Pancreas (tissue), 10 donors: ENCODE measurements at regions not wholly inside any gene's neighbourhood (a gene's known extent, or its start where the extent isn't known, plus 50 kb on each side); places are given as distances from the start of the nearest gene placed in this dataset.

Experiments
- ATAC-seq, 4 donors: fragments of 200-7000 bp; cut with Tn5 transposase; one replicate each; pipeline versions ENCODE4 v1.8.0 to v1.9.1; 2020; ENCODE audit warnings: mild to moderate bottlenecking in 4 of 4, moderate library complexity in 4 of 4
- DNase-seq, 6 donors: peaks; one replicate each; pipeline ENCODE4 v3.0.0-alpha.2; 2020
- FAIRE-seq: peaks from 2 replicates; lab custom pipeline; 2012; peaks lifted over from hg19 to GRCh38; lab: Jason Lieb, UNC
- H3K27ac ChIP-seq, 4 donors: fragments of 200-600 bp; sonication (generic); 1 replicate in 3 of 4; 2 replicates in 1 of 4; pipeline versions ENCODE4 v1.5.0 to v1.8.0; 2020
- H3K27me3 ChIP-seq, 4 donors: fragments of 200-600 bp; one replicate each; pipeline ENCODE4 v1.8.0; 2021
- H3K36me3 ChIP-seq, 3 donors: fragments of 200-600 bp; sonication (generic) in 1 of 3; one replicate each; pipeline versions ENCODE4 v1.5.0 to v1.8.0; 2020 to 2021
- H3K4me1 ChIP-seq, 3 donors: fragments of 200-600 bp; one replicate each; pipeline ENCODE4 v1.8.0; 2021
- H3K4me3 ChIP-seq, 4 donors: fragments of 200-600 bp; sonication (generic) in 2 of 4; one replicate each; pipeline versions ENCODE4 v1.5.0 to v1.8.0; 2020 to 2021
- H3K9me3 ChIP-seq, 4 donors: fragments of 200-600 bp; one replicate each; pipeline ENCODE4 v1.8.0; 2021
- WGBS, 2 donors: extraction: QIAGEN DNeasy Blood & Tissue Kit; methylation state at CpG; one replicate each; pipeline ENCODE4 v1.1.7; 2013; 5-methylcytosine and 5-hydroxymethylcytosine counted together
- intact Hi-C, 3 donors: fragments of 100-400 bp; cut with DNase I; formaldehyde crosslinking; loops; one replicate each; pipeline versions ENCODE4 v1.11.1 to v1.14.2; 2022
- TF ChIP-seq, protein P1 (sequence below), 4 donors: fragments of 200-600 bp; sonication (generic) in 3 of 4; IDR thresholded peaks; one replicate each; pipeline versions ENCODE4 v1.5.0 to v1.8.0; 2021; ENCODE audit warnings: antibody characterized with exemption in 4 of 4
- donor health status: healthy with polysubstance abuse.
- donor health status: DM: no; HTN: no; CAD: no; lungs with moderate emphysema.
- donor health status: DM: no; HTN: no; CAD: no.
- donor health status: control.
- donor health status: control.
- donor health status: Bipolar disorder and iron deficiency.
- donor health status: DM: yes; HTN: yes; CAD: no.
- donor health status: DM: no; HTN: no; CAD: no.
- donor health status: DM: no; HTN: no; CAD: no.
- donor health status: DM: yes; HTN: yes; CAD: no.

DNA sequence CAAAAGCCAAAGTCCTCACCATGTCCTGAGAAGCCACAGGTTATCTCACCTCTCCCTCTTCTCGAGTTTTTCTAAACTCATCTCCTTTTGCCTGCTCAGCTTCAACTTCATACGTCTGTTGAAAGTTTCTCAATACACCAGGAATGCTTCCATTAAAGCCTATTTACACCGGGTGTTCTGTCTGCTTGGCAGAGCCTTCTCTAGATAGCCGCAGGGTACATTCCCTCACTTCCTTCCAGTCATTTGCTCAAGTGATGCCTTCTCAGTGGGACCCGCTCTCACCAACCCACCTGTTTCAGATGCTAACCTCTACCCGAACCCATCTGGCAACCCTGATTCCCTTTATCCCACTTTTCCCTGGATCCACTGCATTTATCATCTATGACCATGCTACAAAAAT, 257.0 kb upstream of the ADGRL2 start:
- Histone ChIP-seq H3K36me3 (no peaks in the 10 kb centered on the region), H3K4me1 (no peaks in the 10 kb centered on the region), H3K27me3 (no peaks in the 10 kb centered on the region), H3K4me3 (no peak overlapping the region), H3K9me3 (no peaks in the 10 kb centered on the region), H3K27ac (no peak overlapping the region)
- WGBS, 2 donors = 80 to 91% methylated on average over 6 of the region's 6 CpGs
- DNase-seq (no peak), ATAC-seq (no peak), FAIRE-seq (no peak)
- TF ChIP-seq, protein P1, sequence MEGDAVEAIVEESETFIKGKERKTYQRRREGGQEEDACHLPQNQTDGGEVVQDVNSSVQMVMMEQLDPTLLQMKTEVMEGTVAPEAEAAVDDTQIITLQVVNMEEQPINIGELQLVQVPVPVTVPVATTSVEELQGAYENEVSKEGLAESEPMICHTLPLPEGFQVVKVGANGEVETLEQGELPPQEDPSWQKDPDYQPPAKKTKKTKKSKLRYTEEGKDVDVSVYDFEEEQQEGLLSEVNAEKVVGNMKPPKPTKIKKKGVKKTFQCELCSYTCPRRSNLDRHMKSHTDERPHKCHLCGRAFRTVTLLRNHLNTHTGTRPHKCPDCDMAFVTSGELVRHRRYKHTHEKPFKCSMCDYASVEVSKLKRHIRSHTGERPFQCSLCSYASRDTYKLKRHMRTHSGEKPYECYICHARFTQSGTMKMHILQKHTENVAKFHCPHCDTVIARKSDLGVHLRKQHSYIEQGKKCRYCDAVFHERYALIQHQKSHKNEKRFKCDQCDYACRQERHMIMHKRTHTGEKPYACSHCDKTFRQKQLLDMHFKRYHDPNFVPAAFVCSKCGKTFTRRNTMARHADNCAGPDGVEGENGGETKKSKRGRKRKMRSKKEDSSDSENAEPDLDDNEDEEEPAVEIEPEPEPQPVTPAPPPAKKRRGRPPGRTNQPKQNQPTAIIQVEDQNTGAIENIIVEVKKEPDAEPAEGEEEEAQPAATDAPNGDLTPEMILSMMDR (IDR thresholded peaks at IDR 0.05) = no peak
- intact Hi-C loops = no loop called here

GRCh38 chr1:81542196-81542595, 258.5 kb upstream of the ADGRL2 start:
- DNase-seq = no peak
- H3K36me3 ChIP-seq = no peaks in the 10 kb centered on the region
- no peak for ATAC-seq
- FAIRE-seq = no peak
- WGBS, 2 donors = 81 to 88% methylated on average over 5 of the region's 5 CpGs
- intact Hi-C loops = no loop called here
- H3K4me3 ChIP-seq = no peak overlapping the region
- H3K9me3 ChIP-seq = no peaks in the 10 kb centered on the region
- TF ChIP-seq, protein P1 (IDR thresholded peaks at IDR 0.05) = no peak
- no peaks in the 10 kb centered on the region for H3K27me3 ChIP-seq
- H3K4me1 ChIP-seq = no peaks in the 10 kb centered on the region
- no peak overlapping the region for H3K27ac ChIP-seq

DNA sequence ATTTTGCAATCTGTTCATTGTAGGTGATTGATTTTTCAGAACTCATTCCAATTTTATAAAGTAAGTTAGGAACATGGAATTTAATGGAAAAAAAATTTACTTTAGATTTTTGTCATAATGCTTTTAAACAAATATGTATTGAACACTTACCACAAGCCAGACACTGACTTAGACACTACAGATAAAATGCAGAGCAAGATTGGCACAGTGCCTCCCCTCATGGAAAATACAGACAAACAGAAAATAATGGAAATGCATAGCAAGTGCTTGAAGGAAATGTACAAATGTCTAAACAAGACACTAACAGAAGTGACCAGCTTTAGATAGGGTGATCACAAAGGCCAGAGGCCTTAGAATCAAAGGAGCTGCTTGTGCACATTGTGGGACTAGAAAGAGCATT, 260.5 kb upstream of the ADGRL2 start:
- TF ChIP-seq, protein P1 (IDR thresholded peaks at IDR 0.05) = no peak
- ATAC-seq (no peak), DNase-seq (no peak), FAIRE-seq (no peak)
- no peak overlapping the region for H3K27ac ChIP-seq
- H3K4me3 ChIP-seq = no peak overlapping the region
- no peaks in the 10 kb centered on the region for H3K36me3 ChIP-seq
- no peaks in the 10 kb centered on the region for H3K4me1 ChIP-seq
- intact Hi-C loops = no loop called here
- no peaks in the 10 kb centered on the region for H3K9me3 ChIP-seq
- no peaks in the 10 kb centered on the region for H3K27me3 ChIP-seq

GRCh38 chr1:81529014-81529413, 271.7 kb upstream of the ADGRL2 start:
- Histone ChIP-seq H3K36me3 (no peaks in the 10 kb centered on the region), H3K27me3 (no peaks in the 10 kb centered on the region), H3K27ac (no peak overlapping the region), H3K4me1 (no peaks in the 10 kb centered on the region), H3K4me3 (no peak overlapping the region), H3K9me3 (no peaks in the 10 kb centered on the region)
- DNase-seq = no peak
- FAIRE-seq = no peak
- TF ChIP-seq, protein P1 (IDR thresholded peaks at IDR 0.05) = no peak
- 53 to 64% methylated on average over 3 of the region's 3 CpGs for WGBS, 2 donors
- ATAC-seq = no peak
- intact Hi-C loops = no loop called here

DNA sequence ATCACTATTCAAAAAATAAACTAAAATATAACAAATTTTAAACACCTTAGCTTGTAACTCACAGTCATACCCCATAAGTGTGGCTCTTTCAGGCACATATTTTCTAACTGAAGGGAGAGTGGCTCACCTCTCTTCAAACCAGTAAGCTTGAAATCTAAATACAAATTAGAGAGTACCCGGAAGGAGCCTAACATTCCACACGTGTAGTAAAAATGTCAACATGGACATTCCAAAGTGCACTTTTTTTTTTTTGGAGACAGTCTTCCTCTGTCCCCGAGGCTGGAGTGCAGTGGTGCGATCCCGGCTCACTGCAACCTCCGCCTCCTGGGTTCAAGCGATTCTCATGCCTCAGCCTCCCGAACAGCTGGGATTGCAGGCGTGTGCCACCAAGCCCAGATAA, 275.6 kb upstream of the ADGRL2 start:
- TF ChIP-seq, protein P1 (IDR thresholded peaks at IDR 0.05) = no peak
- H3K4me3 ChIP-seq = no peak overlapping the region
- H3K27ac ChIP-seq = no peak overlapping the region
- H3K9me3 ChIP-seq = no peaks in the 10 kb centered on the region
- H3K4me1 ChIP-seq = no peaks in the 10 kb centered on the region
- no peak for DNase-seq
- intact Hi-C loops = no loop called here
- no peaks in the 10 kb centered on the region for H3K27me3 ChIP-seq
- WGBS, 2 donors = 52% methylated on average over 9 of the region's 9 CpGs
- no peak for FAIRE-seq
- ATAC-seq = peak in 2 of 4 donors; percentile 44 to 75
- H3K36me3 ChIP-seq = no peaks in the 10 kb centered on the region
